Fibroblast of villous mesenchyme (primary cell): ENCODE measurements at regions not wholly inside any gene's neighbourhood (a gene's known extent, or its start where the extent isn't known, plus 50 kb on each side); places are given as distances from the start of the nearest gene placed in this dataset. TPM values are rescaled to one million over a fixed set of nuclear protein-coding genes. Genes with fewer than 3 reads are reported as not detected.

Source experiments
- DNase-seq: peaks from one replicate; pipeline ENCODE4 v3.0.0-alpha.2; 2010; ENCODE audit warnings: low read depth
- H3K4me3 ChIP-seq: 2 replicates; pipeline ENCODE4 v1.5.1; 2011; ENCODE audit warnings: low read depth, mild to moderate bottlenecking, low read length
- small RNA-seq: library from RNA; depleted of rRNA; stranded (forward); fragments of <200 nt; gene quantifications from one replicate; pipeline ENCODE3, GENCODE V24; 2012
- TF ChIP-seq, protein P1 (sequence below): IDR thresholded peaks from 2 replicates; pipeline ENCODE4 v1.5.1; 2012; ENCODE audit warnings: low read depth, mild to moderate bottlenecking, low read length; ENCODE audit not compliant: insufficient read depth

- no peak for DNase-seq
- TF ChIP-seq, protein P1, sequence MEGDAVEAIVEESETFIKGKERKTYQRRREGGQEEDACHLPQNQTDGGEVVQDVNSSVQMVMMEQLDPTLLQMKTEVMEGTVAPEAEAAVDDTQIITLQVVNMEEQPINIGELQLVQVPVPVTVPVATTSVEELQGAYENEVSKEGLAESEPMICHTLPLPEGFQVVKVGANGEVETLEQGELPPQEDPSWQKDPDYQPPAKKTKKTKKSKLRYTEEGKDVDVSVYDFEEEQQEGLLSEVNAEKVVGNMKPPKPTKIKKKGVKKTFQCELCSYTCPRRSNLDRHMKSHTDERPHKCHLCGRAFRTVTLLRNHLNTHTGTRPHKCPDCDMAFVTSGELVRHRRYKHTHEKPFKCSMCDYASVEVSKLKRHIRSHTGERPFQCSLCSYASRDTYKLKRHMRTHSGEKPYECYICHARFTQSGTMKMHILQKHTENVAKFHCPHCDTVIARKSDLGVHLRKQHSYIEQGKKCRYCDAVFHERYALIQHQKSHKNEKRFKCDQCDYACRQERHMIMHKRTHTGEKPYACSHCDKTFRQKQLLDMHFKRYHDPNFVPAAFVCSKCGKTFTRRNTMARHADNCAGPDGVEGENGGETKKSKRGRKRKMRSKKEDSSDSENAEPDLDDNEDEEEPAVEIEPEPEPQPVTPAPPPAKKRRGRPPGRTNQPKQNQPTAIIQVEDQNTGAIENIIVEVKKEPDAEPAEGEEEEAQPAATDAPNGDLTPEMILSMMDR, result no peak
- H3K4me3 ChIP-seq, result no peak overlapping the region
Observed at GRCh38 chr14:36397357-36397756, 76.9 kb upstream of the MBIP start.

GRCh38 chr14:36396798-36397197 lies 76.4 kb upstream of the MBIP start:
- no peak for DNase-seq
- no peak overlapping the region for H3K4me3 ChIP-seq
- TF ChIP-seq, protein P1, result no peak

GRCh38 chr14:36394593-36394992 lies 74.2 kb upstream of the MBIP start:
- TF ChIP-seq, protein P1, result no peak
- H3K4me3 ChIP-seq, result no peak overlapping the region
- no peak for DNase-seq

- no peak for DNase-seq
- no peak overlapping the region for H3K4me3 ChIP-seq
- TF ChIP-seq, protein P1, result no peak
Observed at GRCh38 chr14:36390718-36391117, 70.3 kb upstream of the MBIP start.

DNA sequence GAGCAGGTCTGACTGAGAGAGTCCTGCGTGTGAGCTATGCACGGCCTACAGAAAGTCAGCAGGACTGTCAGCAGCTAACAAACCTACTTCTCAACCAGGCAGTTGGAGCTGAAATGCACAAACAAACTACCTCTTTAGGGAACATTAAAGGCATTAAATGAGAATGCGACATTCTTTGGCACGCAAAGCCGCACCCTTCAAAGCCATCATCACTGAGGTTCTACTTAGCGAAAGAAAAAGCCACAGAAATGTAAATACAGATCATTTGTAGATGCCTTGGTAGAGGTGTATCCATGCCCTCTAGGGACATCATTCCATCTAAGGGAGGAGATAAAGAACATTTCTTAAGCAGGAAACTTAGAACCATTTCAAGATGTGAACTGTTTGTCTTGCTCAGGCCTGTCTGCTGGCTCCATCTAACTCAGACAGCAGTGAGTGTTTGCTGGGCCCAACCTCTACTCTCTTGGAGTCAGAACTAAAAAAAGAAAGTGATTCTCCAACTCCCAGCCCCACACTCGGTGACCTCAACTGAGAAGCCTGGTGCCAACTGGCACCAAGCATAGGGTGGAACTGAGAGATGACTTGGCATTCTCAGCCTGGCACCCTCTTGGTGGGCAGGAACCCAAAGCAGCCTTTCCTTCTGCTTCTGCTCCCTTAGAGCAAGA lies 63.5 kb upstream of the MBIP start:
- H3K4me3 ChIP-seq, result no peak overlapping the region
- TF ChIP-seq, protein P1, result no peak
- DNase-seq, result no peak

- DNase-seq, result peak; percentile 72
Observed at GRCh38 chr14:36373982-36374673, 53.7 kb upstream of the MBIP start.

More at GRCh38 chr14:36373982-36374673, 53.7 kb upstream of the MBIP start:
- H3K4me3 ChIP-seq, result no peak overlapping the region
- TF ChIP-seq, protein P1, result peak; percentile 85

Small RNA genes lying in the stretch of these regions (small RNA-seq; reads per million reads assigned to genes)
- not detected for gene RNU7-93P
